HepG2 (cell line): ENCODE measurements at regions not wholly inside any gene's neighbourhood (a gene's known extent, or its start where the extent isn't known, plus 50 kb on each side); places are given as distances from the start of the nearest gene placed in this dataset.

Source experiments
- ATAC-seq: fragments of 200-7000 bp; cut with Tn5 transposase; 3 replicates; pipeline ENCODE4 v1.9.1; 2020; ENCODE audit warnings: mild to moderate bottlenecking, moderate library complexity
- BruUV-seq: library from RNA; stranded (reverse); fragments of 400-500 nt; replicated peaks from 2 replicates; lab custom pipeline; 2021; lab: Mats Ljungman, UMichigan
- CTCF ChIA-PET: fragments of 300-600 bp; formaldehyde crosslinking; extraction: SDS; loops from one replicate; lab custom pipeline; 2021; ENCODE audit warnings: low total read pairs, inconsistent platforms, low intra/inter-chr PET ratio; lab: Yijun Ruan, JAX
- POLR2A ChIA-PET: fragments of 350-600 bp; sonication (Branson Sonifier 250); formaldehyde crosslinking; loops from one replicate; lab custom pipeline; 2020; ENCODE audit warnings: antibody characterized with exemption, inconsistent platforms; lab: Yijun Ruan, JAX
- DNase-seq: peaks from one replicate; pipeline ENCODE4 v3.0.0-alpha.2; 2015; ENCODE audit warnings: low spot score
- FAIRE-seq: peaks from 3 replicates; lab custom pipeline; 2011; peaks lifted over from hg19 to GRCh38; lab: Jason Lieb, UNC
- H2AFZ ChIP-seq: one replicate; pipeline ENCODE4 v1.6.1; 2011; ENCODE audit warnings: low read length, inconsistent platforms
- H3K27ac ChIP-seq: fragments of 300-600 bp; 3 replicates; pipeline ENCODE4 v1.8.0; 2011; ENCODE audit warnings: mixed run types, mild to moderate bottlenecking, mixed read lengths, low read length, inconsistent platforms; ENCODE audit not compliant: insufficient read depth; ENCODE audit errors: extremely low read length
- H3K27me3 ChIP-seq, 2 experiments: fragments of 200-600 bp in 1 of 2; 2 replicates in 1 of 2; 3 replicates in 1 of 2; pipeline versions ENCODE4 v1.6.0 to v1.8.0; 2011; ENCODE audit warnings: low read length in 2 of 2, mild to moderate bottlenecking in 2 of 2, moderate library complexity in 2 of 2, inconsistent platforms in 1 of 2; ENCODE audit not compliant: insufficient read depth in 2 of 2, control insufficient read depth in 1 of 2
- H3K36me3 ChIP-seq, 2 experiments: fragments of 200-600 bp in 1 of 2; replicated peaks in 1 of 2; 2 replicates in 1 of 2; 3 replicates in 1 of 2; pipeline versions ENCODE4 v1.5.1 to v1.8.0; 2011; ENCODE audit warnings: low read length in 2 of 2, inconsistent platforms in 1 of 2; ENCODE audit not compliant: insufficient read depth in 2 of 2, control insufficient read depth in 1 of 2
- H3K4me1 ChIP-seq: 2 replicates; pipeline ENCODE4 v1.5.1; 2012; ENCODE audit warnings: low read length, inconsistent platforms; ENCODE audit not compliant: insufficient read depth
- H3K4me2 ChIP-seq: 2 replicates; pipeline ENCODE4 v1.6.0; 2011; ENCODE audit warnings: low read depth, low read length, inconsistent platforms
- H3K4me3 ChIP-seq, 3 experiments: fragments of 200-600 bp in 1 of 3; sonication (generic), shearing (Covaris generic) in 1 of 3; replicated peaks in 1 of 3; 2 replicates each; pipeline ENCODE4 v1.5.1; 2011 to 2016; ENCODE audit warnings: low read length in 3 of 3, inconsistent platforms in 2 of 3, low read depth in 2 of 3, mild to moderate bottlenecking in 2 of 3, control low read depth in 1 of 3, mixed read lengths in 1 of 3; ENCODE audit not compliant: insufficient read depth in 1 of 3
- H3K79me2 ChIP-seq: one replicate; pipeline ENCODE4 v1.6.1; 2011; ENCODE audit warnings: low read length, inconsistent platforms; ENCODE audit not compliant: insufficient read depth
- H3K9ac ChIP-seq: 2 replicates; pipeline ENCODE4 v1.6.0; 2011; ENCODE audit warnings: mild to moderate bottlenecking, low read depth, low read length, inconsistent platforms; ENCODE audit not compliant: insufficient read depth
- H3K9me3 ChIP-seq: 2 replicates; pipeline ENCODE4 v1.5.1; 2012; ENCODE audit warnings: mild to moderate bottlenecking, low read length
- H4K20me1 ChIP-seq: 2 replicates; pipeline ENCODE4 v1.6.0; 2011; ENCODE audit warnings: inconsistent platforms, mild to moderate bottlenecking, low read length, moderate library complexity; ENCODE audit not compliant: insufficient read depth
- BHLHE40 ChIP-seq: IDR thresholded peaks from 2 replicates; pipeline ENCODE4 v1.6.1; 2011; ENCODE audit warnings: low read length, improper control_type of control experiment
- EHMT2 ChIP-seq: fragments of 200-600 bp; sonication (generic); IDR thresholded peaks from 2 replicates; pipeline ENCODE4 v1.7.0; 2017; ENCODE audit warnings: antibody characterized with exemption, low read depth, low read length, borderline replicate concordance
- HMGXB3 ChIP-seq: sonication (generic); formaldehyde crosslinking; IDR thresholded peaks from 2 replicates; pipeline ENCODE4 v1.4.0; 2020; ENCODE audit warnings: missing genetic modification reagents, borderline replicate concordance
- KMT2B ChIP-seq: IDR thresholded peaks from 2 replicates; pipeline ENCODE4 v1.6.1; 2016; ENCODE audit warnings: missing genetic modification reagents, missing compliant biosample characterization
- MXD3 ChIP-seq: IDR thresholded peaks from 2 replicates; pipeline ENCODE4 v1.6.1; 2016; ENCODE audit warnings: mild to moderate bottlenecking, missing biosample characterization, missing genetic modification reagents
- NFRKB ChIP-seq: fragments of 450-650 bp; IDR thresholded peaks from 2 replicates; pipeline ENCODE4 v1.6.1; 2017
- TCF7L2 ChIP-seq: IDR thresholded peaks from 2 replicates; pipeline ENCODE4 v1.6.1; 2011; ENCODE audit warnings: mild to moderate bottlenecking, low read depth, low read length, moderate library complexity
- ZBTB43 ChIP-seq: sonication (generic); formaldehyde crosslinking; conservative IDR thresholded peaks from 2 replicates; pipeline ENCODE4 v1.4.0; 2020; ENCODE audit warnings: missing genetic modification reagents
- ZFP36L2 ChIP-seq: sonication (generic); formaldehyde crosslinking; IDR thresholded peaks from 2 replicates; pipeline ENCODE4 v1.4.0; 2020; ENCODE audit warnings: missing genetic modification reagents
- ZNF263 ChIP-seq: sonication (generic); formaldehyde crosslinking; IDR thresholded peaks from 2 replicates; pipeline ENCODE4 v1.4.0; 2020; ENCODE audit warnings: missing genetic modification reagents
- ZNF280B ChIP-seq: sonication (generic); formaldehyde crosslinking; IDR thresholded peaks from 2 replicates; pipeline ENCODE4 v1.5.0; 2020; ENCODE audit warnings: missing genetic modification reagents, mild to moderate bottlenecking, borderline replicate concordance
- ZNF329 ChIP-seq: sonication (generic); formaldehyde crosslinking; IDR thresholded peaks from 2 replicates; pipeline ENCODE4 v1.9.0; 2021; ENCODE audit warnings: low read depth, mild to moderate bottlenecking, missing genetic modification reagents
- ZNF570 ChIP-seq: sonication (generic); formaldehyde crosslinking; IDR thresholded peaks from 2 replicates; pipeline ENCODE4 v1.4.0; 2020; ENCODE audit warnings: mild to moderate bottlenecking, missing genetic modification reagents, borderline replicate concordance
- ZNF605 ChIP-seq: sonication (generic); formaldehyde crosslinking; IDR thresholded peaks from 2 replicates; pipeline ENCODE4 v1.8.0; 2022; ENCODE audit warnings: mild to moderate bottlenecking, missing genetic modification reagents
- ZNF660 ChIP-seq: sonication (generic); formaldehyde crosslinking; IDR thresholded peaks from 2 replicates; pipeline ENCODE4 v1.5.1; 2020; ENCODE audit warnings: mild to moderate bottlenecking, low read depth, missing genetic modification reagents, borderline replicate concordance
- ZSCAN5A ChIP-seq: sonication (generic); formaldehyde crosslinking; IDR thresholded peaks from 2 replicates; pipeline ENCODE4 v1.8.0; 2022; ENCODE audit warnings: mild to moderate bottlenecking, missing genetic modification reagents, borderline replicate concordance
- WGBS: methylation state at CpG from one replicate; pipeline ENCODE4 v1.1.6; 2017; ENCODE audit warnings: low lambda C conversion rate; 5-methylcytosine and 5-hydroxymethylcytosine counted together
- in situ Hi-C: cut with HindIII; loops from 2 replicates; pipeline ENCODE4 v1.10.0; 2017; ENCODE audit warnings: low pct_unique_long_range_greater_than_20kb; ENCODE audit not compliant: extremely low pct_ligation_motif_present
- intact Hi-C: fragments of 100-400 bp; cut with micrococcal nuclease; formaldehyde crosslinking; loops from one replicate; pipeline ENCODE4 v1.10.0; 2022; ENCODE audit not compliant: unreplicated experiment

- Histone ChIP-seq H3K27me3 (no peaks in the 10 kb centered on the region), H3K27ac (no peak overlapping the region), H3K36me3 (no peaks in the 10 kb centered on the region), H3K9me3 (no peaks in the 10 kb centered on the region), H3K9ac (no peak overlapping the region), H3K4me2 (no peak overlapping the region), H3K79me2 (no peaks in the 10 kb centered on the region), H4K20me1 (no peaks in the 10 kb centered on the region), H3K4me1 (no peaks in the 10 kb centered on the region), H2AFZ (no peak overlapping the region), H3K4me3 (no peak overlapping the region)
- DNase-seq: no peak
- 4% methylated on average over 4 of the region's 4 CpGs for whole genome bisulfite sequencing
- no peak for TF ChIP-seq MXD3 (CRISPR knock-in tag)
- TF ChIP-seq BHLHE40: no peak
- no peak for TF ChIP-seq TCF7L2
- no peak for TF ChIP-seq ZSCAN5A
- TF ChIP-seq ZNF570 (CRISPR knock-in tag): no peak
- TF ChIP-seq ZFP36L2 (CRISPR knock-in tag): no peak
- no peak for TF ChIP-seq NFRKB
- TF ChIP-seq ZNF280B (CRISPR knock-in tag): no peak
- no peak for TF ChIP-seq ZNF660 (CRISPR knock-in tag)
- TF ChIP-seq ZNF263 (CRISPR knock-in tag): no peak
- no peak for TF ChIP-seq HMGXB3 (CRISPR knock-in tag)
- TF ChIP-seq KMT2B: no peak
- TF ChIP-seq ZNF605 (CRISPR knock-in tag): no peak
- no peak for TF ChIP-seq ZNF329 (CRISPR knock-in tag)
- no peak for TF ChIP-seq EHMT2
- no peak for TF ChIP-seq ZBTB43
- ChIA-PET CTCF (no interaction called here), POLR2A (no interaction called here)
- intact Hi-C loops (no loop called here), in situ Hi-C loops (no loop called here)
- no peak for ATAC-seq
- no TSS peak for BruUV-seq
- no peak for FAIRE-seq
Measured at GRCh38 chr5:51669095-51669494, 285.8 kb downstream of the ISL1 start.
